LNCAP (cell line): ENCODE measurements at regions not wholly inside any gene's neighbourhood (a gene's known extent, or its start where the extent isn't known, plus 50 kb on each side); places are given as distances from the start of the nearest gene placed in this dataset.

ENCODE experiments used
- CTCF ChIP-seq: fragments of 450-650 bp; IDR thresholded peaks from 2 replicates; pipeline ENCODE4 v1.5.1; 2017; ENCODE audit warnings: mild to moderate bottlenecking

- no peak for TF ChIP-seq CTCF
These were observed 217.7 kb upstream of the KIRREL3 start for GRCh38 chr11:127218275-127218608.

- TF ChIP-seq CTCF: no peak
These were observed 217.1 kb upstream of the KIRREL3 start for GRCh38 chr11:127217452-127218274.

- no peak for TF ChIP-seq CTCF
These were observed 205.2 kb upstream of the KIRREL3 start for GRCh38 chr11:127205688-127206217.

GRCh38 chr11:127203490-127203889 lies 202.9 kb upstream of the KIRREL3 start:
- no peak for TF ChIP-seq CTCF

- no peak for TF ChIP-seq CTCF
These were observed 201.5 kb upstream of the KIRREL3 start for GRCh38 chr11:127202105-127202504.

GRCh38 chr11:127199306-127199801 lies 198.8 kb upstream of the KIRREL3 start:
- no peak for TF ChIP-seq CTCF

GRCh38 chr11:127195501-127196120 lies 195.0 kb upstream of the KIRREL3 start:
- no peak for TF ChIP-seq CTCF
